Progenitor cell of endocrine pancreas (in vitro differentiated cells): ENCODE measurements at regions not wholly inside any gene's neighbourhood (a gene's known extent, or its start where the extent isn't known, plus 50 kb on each side); places are given as distances from the start of the nearest gene placed in this dataset.

Experiments used
- DNase-seq: peaks from one replicate; pipeline ENCODE4 v3.0.0; 2021; ENCODE audit warnings: low spot score; ENCODE audit not compliant: unreplicated experiment
- H3K27ac Mint-ChIP-seq: 2 replicates; pipeline ENCODE4 v1.8.0; 2021; ENCODE audit warnings: mild to moderate bottlenecking, moderate library complexity, mixed read lengths
- H3K27me3 Mint-ChIP-seq: 2 replicates; pipeline ENCODE4 v1.8.0; 2021; ENCODE audit warnings: mixed read lengths
- H3K36me3 Mint-ChIP-seq: 2 replicates; pipeline ENCODE4 v1.8.0; 2022; ENCODE audit warnings: mixed read lengths; ENCODE audit not compliant: insufficient read depth
- H3K4me1 Mint-ChIP-seq: 2 replicates; pipeline ENCODE4 v1.8.0; 2021; ENCODE audit warnings: low read depth, mixed read lengths
- H3K4me3 Mint-ChIP-seq: 2 replicates; pipeline ENCODE4 v1.8.0; 2021; ENCODE audit warnings: low read depth, mild to moderate bottlenecking, moderate library complexity, mixed read lengths
- H3K9me3 Mint-ChIP-seq: 2 replicates; pipeline ENCODE4 v1.8.0; 2021; ENCODE audit warnings: low read depth, mixed read lengths
- CTCF ChIP-seq: fragments of 200-600 bp; sonication (generic); IDR thresholded peaks from one replicate; pipeline ENCODE4 v1.5.0; 2021; ENCODE audit warnings: antibody characterized with exemption, mild to moderate bottlenecking; ENCODE audit not compliant: unreplicated experiment

- Mint-ChIP-seq H3K36me3 (no peaks in the 10 kb centered on the region), H3K27me3 (peaks cover 3% of the 10 kb centered on the region), H3K4me1 (no peaks in the 10 kb centered on the region), H3K4me3 (no peak overlapping the region), H3K9me3 (peaks cover 3% of the 10 kb centered on the region), H3K27ac (no peak overlapping the region)
- TF ChIP-seq CTCF = no peak
- DNase-seq = no peak
Measured at GRCh38 chr16:79501446-79501845, 99.1 kb downstream of the MAF start.

- Mint-ChIP-seq H3K27ac (no peak overlapping the region), H3K4me1 (no peaks in the 10 kb centered on the region), H3K4me3 (no peak overlapping the region), H3K36me3 (no peaks in the 10 kb centered on the region), H3K27me3 (peaks cover 3% of the 10 kb centered on the region), H3K9me3 (peaks cover 5% of the 10 kb centered on the region)
- no peak for DNase-seq
- TF ChIP-seq CTCF = no peak
Measured at GRCh38 chr16:79500866-79501265, 99.7 kb downstream of the MAF start.

- Mint-ChIP-seq H3K9me3 (peaks cover 10% of the 10 kb centered on the region), H3K27ac (no peak overlapping the region), H3K36me3 (no peaks in the 10 kb centered on the region), H3K27me3 (peaks cover 3% of the 10 kb centered on the region), H3K4me1 (no peaks in the 10 kb centered on the region), H3K4me3 (no peak overlapping the region)
- DNase-seq = no peak
- TF ChIP-seq CTCF = no peak
Measured at GRCh38 chr16:79500286-79500685, 100.3 kb downstream of the MAF start.

- TF ChIP-seq CTCF = no peak
Measured at GRCh38 chr16:79498928-79499327, 101.6 kb downstream of the MAF start.

GRCh38 chr16:79497606-79498350 lies 102.8 kb downstream of the MAF start:
- no peak overlapping the region for H3K4me3 Mint-ChIP-seq
- no peaks in the 10 kb centered on the region for H3K4me1 Mint-ChIP-seq
- no peaks in the 10 kb centered on the region for H3K36me3 Mint-ChIP-seq
- H3K27me3 Mint-ChIP-seq = peaks cover 3% of the 10 kb centered on the region
- H3K9me3 Mint-ChIP-seq = peaks cover 6% of the 10 kb centered on the region
- TF ChIP-seq CTCF = no peak
- H3K27ac Mint-ChIP-seq = no peak overlapping the region
- DNase-seq = no peak

More at GRCh38 chr16:79498928-79499327, 101.6 kb downstream of the MAF start:
- no peak for DNase-seq
- Mint-ChIP-seq H3K27me3 (peaks cover 3% of the 10 kb centered on the region), H3K36me3 (no peaks in the 10 kb centered on the region), H3K4me1 (no peaks in the 10 kb centered on the region), H3K27ac (no peak overlapping the region), H3K9me3 (peaks cover 10% of the 10 kb centered on the region), H3K4me3 (no peak overlapping the region)
